H1 (cell line): ENCODE measurements at regions not wholly inside any gene's neighbourhood (a gene's known extent, or its start where the extent isn't known, plus 50 kb on each side); places are given as distances from the start of the nearest gene placed in this dataset.

Experiments used
- EZH2 ChIP-seq: fragments of 200-600 bp; sonication (generic); IDR thresholded peaks from 2 replicates; pipeline ENCODE4 v1.7.1; 2012; ENCODE audit warnings: low read depth, mild to moderate bottlenecking, moderate library complexity, low read length, inconsistent platforms; ENCODE audit not compliant: severe bottlenecking
- GABPA ChIP-seq: IDR thresholded peaks from 2 replicates; pipeline ENCODE4 v1.6.1; 2011; ENCODE audit warnings: mild to moderate bottlenecking, low read length, moderate library complexity, borderline replicate concordance; ENCODE audit not compliant: insufficient read depth
- HDAC6 ChIP-seq: IDR thresholded peaks from one replicate; pipeline ENCODE4 v1.7.1; 2012; ENCODE audit warnings: low read depth, mild to moderate bottlenecking, inconsistent platforms, low read length, moderate library complexity
- MAFK ChIP-seq: IDR thresholded peaks from 2 replicates; pipeline ENCODE4 v1.6.1; 2012; ENCODE audit warnings: low read depth, mild to moderate bottlenecking, improper control_type of control experiment, low read length
- POLR2A ChIP-seq, 2 experiments: IDR thresholded peaks; 1 replicate in 1 of 2; 2 replicates in 1 of 2; pipeline ENCODE4 v1.6.1; 2011; ENCODE audit warnings: low read depth in 2 of 2, low read length in 2 of 2, mild to moderate bottlenecking in 2 of 2; ENCODE audit errors: control extremely low read depth in 1 of 2
- RBBP5 ChIP-seq: IDR thresholded peaks from 2 replicates; pipeline ENCODE4 v1.7.1; 2012; ENCODE audit warnings: low read depth, mild to moderate bottlenecking, inconsistent platforms, low read length, moderate library complexity, borderline replicate concordance
- SIX5 ChIP-seq: IDR thresholded peaks from 2 replicates; pipeline ENCODE4 v1.6.1; 2011; ENCODE audit warnings: mild to moderate bottlenecking, low read depth, low read length
- SRF ChIP-seq: IDR thresholded peaks from 2 replicates; pipeline ENCODE4 v1.6.1; 2011; ENCODE audit warnings: mild to moderate bottlenecking, low read depth, low read length, moderate library complexity
- ZNF274 ChIP-seq: IDR thresholded peaks from 2 replicates; pipeline ENCODE4 v1.7.0; 2012; ENCODE audit warnings: low read length, borderline replicate concordance; ENCODE audit errors: extremely low read depth
- TF ChIP-seq, protein P1 (sequence below), 3 experiments: IDR thresholded peaks; 1 replicate in 2 of 3; 2 replicates in 1 of 3; pipeline versions ENCODE4 v1.5.1 to v1.6.1; 2011; ENCODE audit warnings: low read length in 3 of 3, mild to moderate bottlenecking in 3 of 3, inconsistent platforms in 2 of 3, low read depth in 1 of 3, moderate library complexity in 1 of 3; ENCODE audit not compliant: insufficient read depth in 1 of 3; ENCODE audit errors: control extremely low read depth in 1 of 3

- TF ChIP-seq SRF (no peak), GABPA (no peak), MAFK (no peak), ZNF274 (no peak), POLR2A (IDR thresholded peaks at IDR 0.05; ENCODE audit: control extremely low read depth in 1 of 2, low read depth in 2 of 2, low read length in 2 of 2) (no peak), EZH2 (no peak), SIX5 (no peak), RBBP5 (no peak), HDAC6 (no peak)
- TF ChIP-seq, protein P1, sequence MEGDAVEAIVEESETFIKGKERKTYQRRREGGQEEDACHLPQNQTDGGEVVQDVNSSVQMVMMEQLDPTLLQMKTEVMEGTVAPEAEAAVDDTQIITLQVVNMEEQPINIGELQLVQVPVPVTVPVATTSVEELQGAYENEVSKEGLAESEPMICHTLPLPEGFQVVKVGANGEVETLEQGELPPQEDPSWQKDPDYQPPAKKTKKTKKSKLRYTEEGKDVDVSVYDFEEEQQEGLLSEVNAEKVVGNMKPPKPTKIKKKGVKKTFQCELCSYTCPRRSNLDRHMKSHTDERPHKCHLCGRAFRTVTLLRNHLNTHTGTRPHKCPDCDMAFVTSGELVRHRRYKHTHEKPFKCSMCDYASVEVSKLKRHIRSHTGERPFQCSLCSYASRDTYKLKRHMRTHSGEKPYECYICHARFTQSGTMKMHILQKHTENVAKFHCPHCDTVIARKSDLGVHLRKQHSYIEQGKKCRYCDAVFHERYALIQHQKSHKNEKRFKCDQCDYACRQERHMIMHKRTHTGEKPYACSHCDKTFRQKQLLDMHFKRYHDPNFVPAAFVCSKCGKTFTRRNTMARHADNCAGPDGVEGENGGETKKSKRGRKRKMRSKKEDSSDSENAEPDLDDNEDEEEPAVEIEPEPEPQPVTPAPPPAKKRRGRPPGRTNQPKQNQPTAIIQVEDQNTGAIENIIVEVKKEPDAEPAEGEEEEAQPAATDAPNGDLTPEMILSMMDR (IDR thresholded peaks at IDR 0.05; ENCODE audit: control extremely low read depth in 1 of 3, insufficient read depth in 1 of 3, low read depth in 1 of 3, low read length in 3 of 3), result no peak
Observed at GRCh38 chrX:151513472-151513871, 50.0 kb upstream of the PASD1 start.
